GM18861 (cell line): ENCODE measurements at regions not wholly inside any gene's neighbourhood (a gene's known extent, or its start where the extent isn't known, plus 50 kb on each side); places are given as distances from the start of the nearest gene placed in this dataset.

Experiments used
- ATAC-seq: cut with Tn5 transposase; IDR thresholded peaks from one replicate; pipeline ENCODE4 v1.9.1; 2021; ENCODE audit not compliant: unreplicated experiment

- ATAC-seq = no peak
Observed at GRCh38 chr4:138537731-138538490, 295.8 kb upstream of the SLC7A11 start.

GRCh38 chr4:138535316-138535715, 293.2 kb upstream of the SLC7A11 start:
- ATAC-seq = no peak

- peak; percentile 85 for ATAC-seq
Observed at GRCh38 chr4:138522366-138522765, 280.2 kb upstream of the SLC7A11 start.

GRCh38 chr4:138521809-138522208, 279.7 kb upstream of the SLC7A11 start:
- no peak for ATAC-seq

GRCh38 chr4:138519436-138519835, 277.3 kb upstream of the SLC7A11 start:
- no peak for ATAC-seq

- ATAC-seq = no peak
Observed at GRCh38 chr4:138513535-138513934, 271.4 kb upstream of the SLC7A11 start.

- ATAC-seq = no peak
Observed at GRCh38 chr4:138512756-138513155, 270.6 kb upstream of the SLC7A11 start.

GRCh38 chr4:138510053-138510452, 267.9 kb upstream of the SLC7A11 start:
- ATAC-seq = no peak

GRCh38 chr4:138509346-138509745, 267.2 kb upstream of the SLC7A11 start:
- ATAC-seq = no peak

- no peak for ATAC-seq
Observed at GRCh38 chr4:138507522-138507921, 265.4 kb upstream of the SLC7A11 start.

GRCh38 chr4:138501614-138502013, 259.5 kb upstream of the SLC7A11 start:
- ATAC-seq = no peak

- ATAC-seq = no peak
Observed at GRCh38 chr4:138500869-138501268, 258.7 kb upstream of the SLC7A11 start.

GRCh38 chr4:138499627-138500026, 257.5 kb upstream of the SLC7A11 start:
- no peak for ATAC-seq

GRCh38 chr4:138494931-138495330, 252.8 kb upstream of the SLC7A11 start:
- ATAC-seq = no peak

GRCh38 chr4:138494116-138494515, 252.0 kb upstream of the SLC7A11 start:
- no peak for ATAC-seq

- no peak for ATAC-seq
Observed at GRCh38 chr4:138492176-138492575, 250.0 kb upstream of the SLC7A11 start.

GRCh38 chr4:138488533-138488932, 246.4 kb upstream of the SLC7A11 start:
- no peak for ATAC-seq

- no peak for ATAC-seq
Observed at GRCh38 chr4:138487670-138488069, 245.5 kb upstream of the SLC7A11 start.

- no peak for ATAC-seq
Observed at GRCh38 chr4:138487230-138487629, 245.1 kb upstream of the SLC7A11 start.

- ATAC-seq = no peak
Observed at GRCh38 chr4:138485498-138485897, 243.3 kb upstream of the SLC7A11 start.

GRCh38 chr4:138475116-138475515, 233.0 kb upstream of the SLC7A11 start:
- no peak for ATAC-seq

- ATAC-seq = no peak
Observed at GRCh38 chr4:138473339-138473738, 231.2 kb upstream of the SLC7A11 start.
